HT1080 (cell line): ENCODE measurements at regions not wholly inside any gene's neighbourhood (a gene's known extent, or its start where the extent isn't known, plus 50 kb on each side); places are given as distances from the start of the nearest gene placed in this dataset.
"Not testable (repeated sequence)": the region's sequence is repeated elsewhere in the genome, so short reads cannot be mapped to it uniquely, and the experiment has no call there.

Source experiments
- DNase-seq: peaks from one replicate; pipeline ENCODE4 v3.0.0-alpha.2; 2015; ENCODE audit warnings: low read depth

- DNase-seq: no peak
Observed at GRCh38 chr2:168300460-168300859, 53.1 kb upstream of the STK39 start.

- no peak for DNase-seq
Observed at GRCh38 chr2:168304024-168304681, 56.8 kb upstream of the STK39 start.

- DNase-seq: no peak
Observed at GRCh38 chr2:168307379-168307778, 60.0 kb upstream of the STK39 start.

DNA sequence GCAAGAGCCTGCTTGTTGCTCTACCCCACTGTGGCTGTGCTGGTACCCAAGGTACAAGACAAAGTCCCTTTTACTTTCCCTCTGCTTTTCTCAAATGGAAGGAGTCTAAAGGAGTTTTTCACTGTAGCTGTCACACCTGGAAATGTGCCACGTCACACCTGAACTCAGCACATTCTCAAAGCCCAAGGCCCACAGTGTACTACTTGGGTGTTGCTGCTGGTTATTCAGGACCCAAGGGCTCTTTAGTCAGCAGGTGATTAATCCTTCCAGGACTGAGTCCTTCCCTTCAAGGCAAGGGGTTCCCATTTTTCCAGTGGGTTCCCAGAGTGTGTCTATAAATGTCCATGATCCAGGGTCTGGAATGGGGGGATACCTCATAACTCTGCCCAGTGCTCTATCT lies 63.2 kb upstream of the STK39 start:
- DNase-seq: no peak

- no peak for DNase-seq
Observed at GRCh38 chr2:168311261-168311910, 64.0 kb upstream of the STK39 start.

- DNase-seq: no peak
Observed at GRCh38 chr2:168312036-168312822, 64.8 kb upstream of the STK39 start.

GRCh38 chr2:168314236-168314635 lies 66.8 kb upstream of the STK39 start:
- DNase-seq: no peak

GRCh38 chr2:168315331-168316072 lies 68.1 kb upstream of the STK39 start:
- DNase-seq: no peak

- DNase-seq: no peak
Observed at GRCh38 chr2:168316073-168316440, 68.7 kb upstream of the STK39 start.

GRCh38 chr2:168317282-168317681 lies 69.9 kb upstream of the STK39 start:
- DNase-seq: no peak

DNA sequence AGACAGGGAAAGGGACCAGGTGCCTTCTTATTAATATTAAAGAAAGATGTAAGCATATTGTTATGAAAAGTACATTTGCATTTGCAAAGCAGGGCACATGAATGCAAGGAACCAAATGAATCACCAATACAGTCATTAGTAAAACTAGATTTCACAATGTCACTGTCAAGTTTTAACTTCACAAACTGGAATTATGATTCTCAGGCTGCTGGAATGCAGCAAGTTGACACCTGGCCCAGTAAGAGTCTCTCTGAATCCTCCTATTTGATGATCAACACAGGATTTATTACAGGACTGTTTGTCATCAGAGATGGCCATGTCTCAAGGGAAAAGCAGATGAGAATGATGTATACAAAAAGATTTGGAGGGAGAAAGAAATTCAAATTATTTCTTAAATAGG lies 72.9 kb upstream of the STK39 start:
- DNase-seq: no peak

GRCh38 chr2:168322325-168323007 lies 75.1 kb upstream of the STK39 start:
- no peak for DNase-seq

- DNase-seq: peak; percentile 42
Observed at GRCh38 chr2:168323529-168324021, 76.2 kb upstream of the STK39 start.

DNA sequence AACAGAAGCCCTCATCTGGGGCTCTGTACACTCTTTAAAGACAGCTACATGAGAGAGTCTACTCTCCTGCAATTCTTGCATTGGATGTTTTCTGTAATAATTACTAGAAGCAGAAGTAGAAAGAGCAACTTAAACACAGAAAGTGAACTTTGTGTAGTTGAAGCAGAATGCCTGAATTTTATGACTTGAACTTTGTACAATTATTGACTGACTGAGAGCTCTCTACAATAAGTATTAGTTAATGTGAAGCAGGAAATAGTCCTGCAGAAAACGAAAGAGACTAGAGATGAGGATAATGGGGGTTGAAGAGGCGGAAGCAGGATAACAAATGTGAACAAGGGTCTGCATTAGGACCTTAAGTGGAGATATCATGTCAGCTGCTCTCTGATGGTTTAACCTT lies 79.2 kb upstream of the STK39 start:
- DNase-seq: no peak

DNA sequence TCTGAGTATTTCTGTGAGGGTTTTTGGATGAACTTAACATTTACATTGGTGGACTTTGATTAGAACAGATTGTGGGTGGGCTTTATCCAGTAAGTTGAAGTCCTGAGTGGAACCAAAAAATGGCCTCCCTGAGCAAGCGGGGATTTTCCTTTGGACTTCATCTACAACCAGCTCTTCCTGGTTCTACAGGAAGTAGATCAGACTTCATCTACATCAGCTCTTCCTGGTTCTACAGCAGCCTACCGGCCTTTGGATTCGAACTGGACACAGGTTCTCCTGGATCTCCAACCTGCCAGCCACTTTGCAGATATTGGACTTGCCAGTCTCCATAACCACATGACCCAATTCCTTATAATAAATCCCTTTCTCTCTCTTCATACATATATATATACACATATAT lies 79.9 kb upstream of the STK39 start:
- no peak for DNase-seq

DNA sequence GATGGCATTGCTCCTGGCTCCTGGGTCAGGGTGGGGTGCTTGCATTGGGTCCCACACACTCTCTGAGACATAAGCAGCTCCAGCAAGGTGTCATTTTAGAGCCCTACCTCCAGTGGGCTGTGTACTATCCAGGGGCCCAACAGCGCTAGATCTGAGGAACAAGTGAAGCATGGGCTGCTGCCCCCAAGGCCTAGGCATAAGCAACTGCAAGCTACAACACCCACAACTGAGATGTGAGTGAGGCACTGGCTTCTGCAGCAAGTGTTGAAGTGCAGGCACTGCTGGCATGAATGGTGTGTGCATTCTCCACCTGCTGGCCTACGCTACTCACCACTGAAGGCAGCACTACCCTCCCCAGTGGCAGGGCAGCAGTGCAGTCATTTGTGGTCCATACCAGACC lies 81.0 kb upstream of the STK39 start:
- no peak for DNase-seq

DNA sequence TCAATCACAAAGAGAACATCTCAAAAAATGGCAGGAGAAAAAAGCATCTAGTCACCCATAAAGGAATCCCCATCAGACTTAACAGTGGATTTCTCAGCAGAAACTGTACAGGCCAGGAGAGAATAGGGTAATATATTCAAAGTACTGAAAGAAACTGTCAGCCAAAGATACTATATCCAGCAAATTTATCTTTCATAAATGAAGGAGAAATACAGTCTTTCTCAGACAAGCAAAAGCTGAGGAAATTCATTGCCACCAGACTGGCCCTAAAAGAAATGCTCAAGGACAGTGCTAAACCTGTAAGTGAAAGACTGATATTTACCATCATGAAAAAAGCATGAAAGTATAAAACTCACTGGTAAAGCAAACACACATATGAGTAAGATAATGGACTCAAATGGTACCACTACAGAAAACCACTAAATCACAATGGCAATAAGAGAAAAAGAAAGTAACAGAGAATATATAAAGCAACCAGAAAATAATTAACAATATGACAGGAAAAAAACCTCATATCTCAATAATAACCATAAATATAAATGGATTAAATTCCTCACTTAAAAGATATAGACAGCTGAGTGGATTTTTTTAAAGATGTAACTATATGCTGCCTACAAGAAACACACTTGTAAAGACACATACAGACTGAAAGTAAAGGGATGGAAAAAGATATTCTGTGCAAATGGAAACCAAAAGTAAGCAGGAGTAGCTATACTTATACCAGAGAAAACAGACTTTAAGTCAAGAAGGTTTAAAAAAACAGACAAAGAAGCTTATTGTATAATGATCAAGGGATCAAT lies 83.4 kb upstream of the STK39 start:
- DNase-seq: no peak

DNA sequence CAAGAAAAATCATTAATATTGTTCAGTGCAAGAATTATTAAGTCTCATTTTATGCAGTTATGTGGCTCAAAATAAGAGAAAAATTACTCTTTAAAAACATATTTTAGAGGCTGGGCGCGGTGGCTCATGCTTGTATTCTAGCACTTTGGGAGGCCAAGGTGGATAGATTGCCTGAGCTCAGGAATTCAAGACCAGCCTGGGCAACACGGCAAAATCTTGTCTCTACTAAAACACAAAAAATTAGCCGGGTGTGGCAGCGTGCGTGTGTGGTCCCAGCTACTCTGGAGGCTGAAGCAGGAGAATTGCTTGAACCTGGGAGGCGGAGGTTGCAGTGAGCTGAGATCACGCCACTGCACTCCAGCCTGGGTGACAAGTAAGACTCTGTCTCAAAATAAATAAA lies 87.9 kb upstream of the STK39 start:
- DNase-seq: not testable (repeated sequence)

GRCh38 chr2:168336786-168337388 lies 89.5 kb upstream of the STK39 start:
- peak; percentile 16 for DNase-seq

DNA sequence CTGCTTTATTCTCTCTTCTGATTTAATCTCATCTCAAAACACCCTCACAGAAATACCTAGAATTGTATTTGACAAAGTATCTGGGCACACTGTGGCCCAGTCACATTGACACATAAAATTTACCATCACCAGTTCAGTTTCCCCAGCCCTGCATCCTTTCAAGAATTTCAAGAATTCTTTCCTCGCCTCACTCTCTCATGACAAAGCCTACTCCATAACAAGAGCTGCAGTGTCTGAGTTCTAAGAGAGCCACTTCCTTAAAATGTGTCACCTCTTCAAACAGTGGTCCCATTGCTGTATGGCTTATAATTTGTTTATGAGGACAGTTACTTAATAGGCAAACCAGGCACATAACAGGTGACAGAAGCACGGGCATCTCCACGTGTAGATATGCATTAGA lies 90.9 kb upstream of the STK39 start:
- DNase-seq: peak; percentile 52
